SK-MEL-5 (cell line): ENCODE measurements at regions not wholly inside any gene's neighbourhood (a gene's known extent, or its start where the extent isn't known, plus 50 kb on each side); places are given as distances from the start of the nearest gene placed in this dataset.

Source experiments
- DNase-seq: peaks from one replicate; pipeline ENCODE4 v3.0.0-alpha.2; 2016; ENCODE audit warnings: low read depth, low spot score
- in situ Hi-C: cut with HindIII; loops from 2 replicates; pipeline ENCODE4 v1.10.0; 2016; ENCODE audit warnings: low sequenced_read_pairs, high pct_unique_total_duplicates, low pct_unique_long_range_greater_than_20kb

GRCh38 chr12:92356425-92356824, 210.8 kb upstream of the BTG1 start:
- in situ Hi-C loops = no loop called here
- DNase-seq = no peak

GRCh38 chr12:92349635-92350034, 204.0 kb upstream of the BTG1 start:
- no peak for DNase-seq
- in situ Hi-C loops = no loop called here

GRCh38 chr12:92342574-92342973, 196.9 kb upstream of the BTG1 start:
- in situ Hi-C loops = no loop called here
- DNase-seq = no peak

GRCh38 chr12:92341065-92341668, 195.5 kb upstream of the BTG1 start:
- in situ Hi-C loops = no loop called here
- DNase-seq = no peak

- DNase-seq = peak; percentile 44
Measured at GRCh38 chr12:92340441-92341064, 194.9 kb upstream of the BTG1 start.

GRCh38 chr12:92340003-92340402, 194.4 kb upstream of the BTG1 start:
- in situ Hi-C loops = no loop called here
- DNase-seq = no peak

More at GRCh38 chr12:92340441-92341064, 194.9 kb upstream of the BTG1 start:
- in situ Hi-C loops = no loop called here

- no peak for DNase-seq
- in situ Hi-C loops = no loop called here
Measured at GRCh38 chr12:92339198-92339821, 193.7 kb upstream of the BTG1 start.

GRCh38 chr12:92338671-92339070, 193.0 kb upstream of the BTG1 start:
- DNase-seq = peak; percentile 6
- in situ Hi-C loops = no loop called here

- no peak for DNase-seq
- in situ Hi-C loops = no loop called here
Measured at GRCh38 chr12:92338102-92338501, 192.5 kb upstream of the BTG1 start.

- in situ Hi-C loops = no loop called here
- no peak for DNase-seq
Measured at GRCh38 chr12:92337128-92337527, 191.5 kb upstream of the BTG1 start.

GRCh38 chr12:92336641-92337040, 191.0 kb upstream of the BTG1 start:
- in situ Hi-C loops = no loop called here
- no peak for DNase-seq

- in situ Hi-C loops = no loop called here
- DNase-seq = no peak
Measured at GRCh38 chr12:92335831-92336230, 190.2 kb upstream of the BTG1 start.

GRCh38 chr12:92334552-92334951, 188.9 kb upstream of the BTG1 start:
- DNase-seq = no peak
- in situ Hi-C loops = no loop called here

GRCh38 chr12:92332552-92332951, 186.9 kb upstream of the BTG1 start:
- DNase-seq = no peak
- in situ Hi-C loops = no loop called here

GRCh38 chr12:92331383-92331782, 185.7 kb upstream of the BTG1 start:
- in situ Hi-C loops = no loop called here
- DNase-seq = no peak

- in situ Hi-C loops = no loop called here
Measured at GRCh38 chr12:92330654-92331053, 185.0 kb upstream of the BTG1 start.

GRCh38 chr12:92326877-92327276, 181.2 kb upstream of the BTG1 start:
- DNase-seq = no peak
- in situ Hi-C loops = no loop called here

More at GRCh38 chr12:92330654-92331053, 185.0 kb upstream of the BTG1 start:
- no peak for DNase-seq

- in situ Hi-C loops = no loop called here
- DNase-seq = no peak
Measured at GRCh38 chr12:92324849-92325500, 179.3 kb upstream of the BTG1 start.
